Stomach smooth muscle (tissue), 2 donors: ENCODE measurements at regions not wholly inside any gene's neighbourhood (a gene's known extent, or its start where the extent isn't known, plus 50 kb on each side); places are given as distances from the start of the nearest gene placed in this dataset.

Experiments
- H3K27ac ChIP-seq: one replicate; pipeline ENCODE4 v1.7.0; 2013; ENCODE audit warnings: mild to moderate bottlenecking, low read length, inconsistent platforms
- H3K27me3 ChIP-seq, 2 donors: one replicate each; pipeline ENCODE4 v1.7.0; 2013; ENCODE audit warnings: low read length in 2 of 2; ENCODE audit not compliant: insufficient read depth in 2 of 2, control insufficient read depth in 1 of 2
- H3K36me3 ChIP-seq, 2 donors: one replicate each; pipeline ENCODE4 v1.7.0; 2013; ENCODE audit warnings: low read length in 2 of 2; ENCODE audit not compliant: control insufficient read depth in 2 of 2, insufficient read depth in 2 of 2
- H3K4me1 ChIP-seq: one replicate; pipeline ENCODE4 v1.7.0; 2013; ENCODE audit warnings: low read length; ENCODE audit not compliant: control insufficient read depth, insufficient read depth
- H3K4me3 ChIP-seq, 2 donors: one replicate each; pipeline ENCODE4 v1.7.0; 2013; ENCODE audit warnings: low read length in 2 of 2
- H3K9ac ChIP-seq, 2 donors: one replicate each; pipeline ENCODE4 v1.7.0; 2013; ENCODE audit warnings: low read length in 2 of 2, mild to moderate bottlenecking in 1 of 2
- H3K9me3 ChIP-seq, 2 donors: one replicate each; pipeline ENCODE4 v1.7.0; 2013; ENCODE audit warnings: low read length in 2 of 2; ENCODE audit not compliant: control insufficient read depth in 2 of 2
- donor health status: healthy.
- donor health status: Pancreatic carcinoma.

- Histone ChIP-seq H3K4me3 (no peak overlapping the region), H3K27me3 (no peaks in the 10 kb centered on the region), H3K4me1 (no peaks in the 10 kb centered on the region), H3K9me3 (no peaks in the 10 kb centered on the region), H3K9ac (no peak overlapping the region), H3K27ac (no peak overlapping the region), H3K36me3 (no peaks in the 10 kb centered on the region)
Measured at GRCh38 chr10:56593120-56593519, 232.1 kb upstream of the ZWINT start.

GRCh38 chr10:56586461-56586891 lies 225.4 kb upstream of the ZWINT start:
- H3K27me3 ChIP-seq = no peaks in the 10 kb centered on the region
- H3K27ac ChIP-seq = no peak overlapping the region
- H3K9ac ChIP-seq = no peak overlapping the region
- no peaks in the 10 kb centered on the region for H3K9me3 ChIP-seq
- H3K4me3 ChIP-seq = no peak overlapping the region
- H3K36me3 ChIP-seq = no peaks in the 10 kb centered on the region
- no peaks in the 10 kb centered on the region for H3K4me1 ChIP-seq

GRCh38 chr10:56585447-56586171 lies 224.6 kb upstream of the ZWINT start:
- Histone ChIP-seq H3K27ac (no peak overlapping the region), H3K4me3 (no peak overlapping the region)

GRCh38 chr10:56583316-56583715 lies 222.3 kb upstream of the ZWINT start:
- Histone ChIP-seq H3K9me3 (no peaks in the 10 kb centered on the region), H3K36me3 (no peaks in the 10 kb centered on the region), H3K27ac (no peak overlapping the region), H3K27me3 (no peaks in the 10 kb centered on the region), H3K4me3 (no peak overlapping the region), H3K4me1 (no peaks in the 10 kb centered on the region), H3K9ac (no peak overlapping the region)

More at GRCh38 chr10:56585447-56586171, 224.6 kb upstream of the ZWINT start:
- Histone ChIP-seq H3K9ac (no peak overlapping the region), H3K9me3 (no peaks in the 10 kb centered on the region), H3K27me3 (no peaks in the 10 kb centered on the region), H3K4me1 (no peaks in the 10 kb centered on the region), H3K36me3 (no peaks in the 10 kb centered on the region)

- Histone ChIP-seq H3K9ac (no peak overlapping the region), H3K27me3 (no peaks in the 10 kb centered on the region), H3K4me1 (no peaks in the 10 kb centered on the region), H3K27ac (no peak overlapping the region), H3K36me3 (no peaks in the 10 kb centered on the region), H3K4me3 (no peak overlapping the region), H3K9me3 (no peaks in the 10 kb centered on the region)
Measured at GRCh38 chr10:56567580-56567979, 206.5 kb upstream of the ZWINT start.

- no peaks in the 10 kb centered on the region for H3K36me3 ChIP-seq
- H3K4me3 ChIP-seq = no peak overlapping the region
- no peak overlapping the region for H3K9ac ChIP-seq
- no peak overlapping the region for H3K27ac ChIP-seq
- H3K9me3 ChIP-seq = no peaks in the 10 kb centered on the region
- no peaks in the 10 kb centered on the region for H3K27me3 ChIP-seq
- no peaks in the 10 kb centered on the region for H3K4me1 ChIP-seq
Measured at GRCh38 chr10:56561336-56561735, 200.3 kb upstream of the ZWINT start.

- Histone ChIP-seq H3K4me1 (no peaks in the 10 kb centered on the region), H3K27ac (no peak overlapping the region), H3K36me3 (no peaks in the 10 kb centered on the region), H3K27me3 (no peaks in the 10 kb centered on the region), H3K4me3 (no peak overlapping the region), H3K9me3 (no peaks in the 10 kb centered on the region), H3K9ac (no peak overlapping the region)
Measured at GRCh38 chr10:56551037-56551436, 190.0 kb upstream of the ZWINT start.

- Histone ChIP-seq H3K36me3 (no peaks in the 10 kb centered on the region), H3K27ac (no peak overlapping the region), H3K27me3 (no peaks in the 10 kb centered on the region), H3K4me3 (no peak overlapping the region), H3K9ac (no peak overlapping the region), H3K9me3 (no peaks in the 10 kb centered on the region), H3K4me1 (no peaks in the 10 kb centered on the region)
Measured at GRCh38 chr10:56547163-56547562, 186.1 kb upstream of the ZWINT start.

GRCh38 chr10:56537984-56538383 lies 176.9 kb upstream of the ZWINT start:
- Histone ChIP-seq H3K4me1 (no peaks in the 10 kb centered on the region), H3K27ac (no peak overlapping the region), H3K9ac (no peak overlapping the region), H3K4me3 (no peak overlapping the region), H3K9me3 (no peaks in the 10 kb centered on the region), H3K27me3 (no peaks in the 10 kb centered on the region), H3K36me3 (no peaks in the 10 kb centered on the region)

GRCh38 chr10:56522166-56522565 lies 161.1 kb upstream of the ZWINT start:
- Histone ChIP-seq H3K36me3 (no peaks in the 10 kb centered on the region), H3K9me3 (no peaks in the 10 kb centered on the region), H3K4me3 (no peak overlapping the region), H3K4me1 (no peaks in the 10 kb centered on the region), H3K27ac (no peak overlapping the region), H3K27me3 (no peaks in the 10 kb centered on the region), H3K9ac (no peak overlapping the region)

- no peaks in the 10 kb centered on the region for H3K4me1 ChIP-seq
- H3K27ac ChIP-seq = no peak overlapping the region
- no peaks in the 10 kb centered on the region for H3K9me3 ChIP-seq
- no peak overlapping the region for H3K4me3 ChIP-seq
- H3K27me3 ChIP-seq = no peaks in the 10 kb centered on the region
- H3K9ac ChIP-seq = no peak overlapping the region
- no peaks in the 10 kb centered on the region for H3K36me3 ChIP-seq
Measured at GRCh38 chr10:56508562-56508961, 147.5 kb upstream of the ZWINT start.
